D721Med (cell line): ENCODE measurements at regions not wholly inside any gene's neighbourhood (a gene's known extent, or its start where the extent isn't known, plus 50 kb on each side); places are given as distances from the start of the nearest gene placed in this dataset.

Experiments
- DNase-seq: peaks from one replicate; pipeline ENCODE4 v3.0.0; 2011; ENCODE audit warnings: low spot score; ENCODE audit not compliant: insufficient read length
- FAIRE-seq: peaks from 2 replicates; lab custom pipeline; 2011; peaks lifted over from hg19 to GRCh38; lab: Jason Lieb, UNC
- TF ChIP-seq, protein P1 (sequence below): IDR thresholded peaks from 2 replicates; pipeline ENCODE4 v1.5.1; 2012; ENCODE audit warnings: mild to moderate bottlenecking, control low read depth; ENCODE audit not compliant: insufficient read depth; ENCODE audit errors: missing control alignments

DNA sequence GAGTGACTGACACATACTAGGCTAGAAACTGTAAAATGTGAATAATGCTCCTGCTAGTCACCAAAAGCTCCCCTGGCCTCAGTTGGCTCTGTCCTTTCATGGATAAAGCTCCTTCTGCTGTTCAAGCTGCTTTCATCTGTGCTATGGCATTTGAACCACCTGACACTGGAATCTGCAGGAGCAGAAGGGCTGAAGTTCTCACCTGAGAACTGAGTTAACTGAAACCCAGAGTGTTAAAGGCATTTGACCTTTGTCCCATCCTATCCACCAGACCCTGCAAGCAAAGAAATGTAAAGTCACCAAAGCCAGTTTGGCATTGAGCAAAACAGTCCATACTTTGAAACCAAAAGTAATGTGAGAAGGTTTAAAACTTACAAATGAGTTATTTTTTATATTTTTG, 77.7 kb downstream of the BMP2 start:
- no peak for FAIRE-seq
- TF ChIP-seq, protein P1, sequence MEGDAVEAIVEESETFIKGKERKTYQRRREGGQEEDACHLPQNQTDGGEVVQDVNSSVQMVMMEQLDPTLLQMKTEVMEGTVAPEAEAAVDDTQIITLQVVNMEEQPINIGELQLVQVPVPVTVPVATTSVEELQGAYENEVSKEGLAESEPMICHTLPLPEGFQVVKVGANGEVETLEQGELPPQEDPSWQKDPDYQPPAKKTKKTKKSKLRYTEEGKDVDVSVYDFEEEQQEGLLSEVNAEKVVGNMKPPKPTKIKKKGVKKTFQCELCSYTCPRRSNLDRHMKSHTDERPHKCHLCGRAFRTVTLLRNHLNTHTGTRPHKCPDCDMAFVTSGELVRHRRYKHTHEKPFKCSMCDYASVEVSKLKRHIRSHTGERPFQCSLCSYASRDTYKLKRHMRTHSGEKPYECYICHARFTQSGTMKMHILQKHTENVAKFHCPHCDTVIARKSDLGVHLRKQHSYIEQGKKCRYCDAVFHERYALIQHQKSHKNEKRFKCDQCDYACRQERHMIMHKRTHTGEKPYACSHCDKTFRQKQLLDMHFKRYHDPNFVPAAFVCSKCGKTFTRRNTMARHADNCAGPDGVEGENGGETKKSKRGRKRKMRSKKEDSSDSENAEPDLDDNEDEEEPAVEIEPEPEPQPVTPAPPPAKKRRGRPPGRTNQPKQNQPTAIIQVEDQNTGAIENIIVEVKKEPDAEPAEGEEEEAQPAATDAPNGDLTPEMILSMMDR = no peak
- DNase-seq = no peak

DNA sequence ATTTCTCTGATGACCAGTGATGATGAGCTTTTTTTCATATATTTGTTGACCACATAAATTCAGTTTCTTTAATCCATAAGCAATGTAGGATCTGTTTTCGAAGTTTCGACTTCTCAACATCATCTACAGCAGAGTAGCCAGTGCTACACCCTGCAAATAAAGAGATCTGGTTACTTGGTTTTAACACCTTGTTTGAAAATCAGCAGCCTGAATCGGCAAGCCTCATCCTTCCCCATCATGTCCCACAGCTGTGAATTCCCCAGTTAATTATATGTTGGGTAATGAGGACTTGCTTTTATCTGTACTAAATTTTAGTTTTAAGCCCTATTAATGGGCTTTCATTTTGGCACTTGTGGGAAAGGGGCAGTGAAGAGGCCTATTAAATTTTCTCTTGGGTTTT, 80.6 kb downstream of the BMP2 start:
- TF ChIP-seq, protein P1 = no peak
- FAIRE-seq (no peak), DNase-seq (no peak)

DNA sequence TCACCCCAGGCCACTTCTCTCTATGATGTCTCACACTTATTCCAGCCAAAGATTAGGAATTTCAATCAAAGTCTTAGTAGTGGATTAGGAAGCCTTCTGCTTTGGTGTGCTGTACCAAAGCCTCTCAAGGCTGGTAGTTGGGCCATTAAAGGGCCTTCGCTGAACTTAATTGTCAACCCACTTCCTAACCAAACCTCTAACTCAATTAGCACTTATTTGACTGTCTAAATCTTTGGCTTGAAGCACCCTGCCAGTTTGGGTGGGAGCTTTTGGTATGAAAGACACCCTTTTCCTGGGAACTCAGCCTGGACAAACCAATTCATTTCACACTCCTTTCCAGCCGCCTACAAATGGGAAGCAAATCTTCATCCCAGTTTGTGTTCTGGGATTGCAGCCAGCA, 81.5 kb downstream of the BMP2 start:
- TF ChIP-seq, protein P1 = no peak
- DNase-seq (no peak), FAIRE-seq (no peak)

DNA sequence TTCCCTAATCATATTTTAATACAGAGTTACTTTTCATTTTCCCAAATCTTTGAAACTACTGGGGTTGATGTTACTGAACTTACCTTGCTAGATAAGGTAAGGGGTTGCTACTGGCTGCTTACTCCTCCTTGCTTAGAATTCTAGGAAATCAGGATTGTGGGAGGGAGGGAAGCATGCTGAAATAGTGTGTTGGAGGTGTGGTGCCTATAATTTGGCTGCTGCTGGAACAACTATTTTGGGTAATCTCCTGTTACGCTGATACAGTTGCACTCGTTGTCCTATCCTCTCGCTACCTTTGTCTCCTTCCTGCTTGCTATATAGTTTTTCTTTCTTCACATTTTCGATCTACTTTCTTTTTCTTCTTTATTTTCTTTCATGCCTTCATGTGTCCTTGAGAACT, 83.7 kb downstream of the BMP2 start:
- DNase-seq (no peak), FAIRE-seq (no peak)
- TF ChIP-seq, protein P1 = no peak

DNA sequence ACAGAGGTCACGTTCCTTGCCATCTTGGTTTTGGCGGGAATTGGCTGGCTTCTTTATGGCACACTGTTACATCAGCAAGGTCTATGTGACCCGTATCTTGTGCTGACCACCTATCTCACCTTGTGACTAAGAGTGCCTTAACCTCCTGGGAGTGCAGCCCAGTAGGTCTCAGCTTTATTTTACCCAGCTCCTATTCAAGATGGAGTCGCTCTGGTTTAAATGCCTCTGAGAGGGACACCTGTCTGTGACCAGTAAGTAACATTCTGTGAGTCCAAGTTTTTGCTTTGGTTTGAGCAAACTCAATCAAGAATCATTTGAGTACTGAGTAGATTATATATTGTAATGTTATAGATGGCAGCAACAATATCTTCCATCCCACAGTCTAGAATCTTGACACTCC, 85.0 kb downstream of the BMP2 start:
- DNase-seq (no peak), FAIRE-seq (no peak)
- TF ChIP-seq, protein P1 = no peak

DNA sequence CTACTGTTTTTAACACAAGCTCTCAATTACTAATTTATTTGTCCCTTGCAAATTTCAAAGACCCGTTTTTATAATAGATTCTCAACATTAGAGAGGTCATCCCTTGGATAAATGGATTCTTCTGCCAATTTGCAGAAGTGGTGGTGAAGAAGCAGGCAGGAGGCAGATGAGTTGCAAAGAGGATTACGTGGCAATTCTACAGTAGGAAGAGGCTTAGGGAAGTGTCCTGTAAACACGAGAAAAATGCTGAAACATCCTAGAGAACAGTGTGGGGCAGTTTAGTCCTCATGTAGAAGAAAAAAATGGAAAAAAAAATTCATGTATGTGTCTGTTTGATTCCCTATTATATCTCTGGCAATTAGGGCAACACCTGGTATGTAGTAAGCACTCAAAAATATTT, 87.6 kb downstream of the BMP2 start:
- no peak for FAIRE-seq
- TF ChIP-seq, protein P1 = no peak
- DNase-seq = no peak

DNA sequence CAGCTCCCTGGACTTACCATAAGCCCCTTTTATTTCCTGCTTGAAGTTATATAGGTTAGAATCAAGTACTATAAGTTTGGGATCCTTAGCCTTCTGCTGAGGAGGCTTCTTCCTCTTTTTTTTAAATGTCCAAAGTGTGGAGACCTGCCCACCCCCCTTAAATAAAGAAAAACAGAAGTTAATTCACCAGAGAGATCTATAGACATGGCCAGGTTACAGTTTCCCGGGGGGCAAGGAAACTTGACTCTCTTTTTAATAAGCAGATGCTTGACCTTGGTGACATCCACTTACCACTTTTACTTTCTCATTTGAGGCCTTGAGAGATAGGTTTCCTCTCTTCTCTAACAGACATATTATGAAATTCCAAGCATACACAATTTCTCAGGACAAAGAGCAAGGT, 88.3 kb downstream of the BMP2 start:
- no peak for FAIRE-seq
- DNase-seq = no peak
- TF ChIP-seq, protein P1 = no peak
